ENCODE measurements at regions not wholly inside any gene's neighbourhood (a gene's known extent, or its start where the extent isn't known, plus 50 kb on each side); places are given as distances from the start of the nearest gene placed in this dataset.
"Not testable (repeated sequence)": the region's sequence is repeated elsewhere in the genome, so short reads cannot be mapped to it uniquely, and the experiment has no call there.

- no peak for DNase-seq
Measured at GRCh38 chr2:226466589-226466988, 333.0 kb downstream of the IRS1 start.

- no peak for DNase-seq
Measured at GRCh38 chr2:226466124-226466523, 333.5 kb downstream of the IRS1 start.

- DNase-seq, result no peak
Measured at GRCh38 chr2:226464380-226464779, 335.2 kb downstream of the IRS1 start.

GRCh38 chr2:226463154-226463553 lies 336.5 kb downstream of the IRS1 start:
- no peak for DNase-seq

- no peak for DNase-seq
Measured at GRCh38 chr2:226461981-226462380, 337.6 kb downstream of the IRS1 start.

GRCh38 chr2:226456144-226456543 lies 343.5 kb downstream of the IRS1 start:
- DNase-seq, result not testable (repeated sequence)

GRCh38 chr2:226452768-226453167 lies 346.9 kb downstream of the IRS1 start:
- DNase-seq, result no peak

- DNase-seq, result no peak
Measured at GRCh38 chr2:226451486-226451885, 348.1 kb downstream of the IRS1 start.

GRCh38 chr2:226450141-226450540 lies 349.5 kb downstream of the IRS1 start:
- DNase-seq, result no peak

- no peak for DNase-seq
Measured at GRCh38 chr2:226447338-226448300, 352.0 kb downstream of the IRS1 start.

- no peak for DNase-seq
Measured at GRCh38 chr2:226446406-226447001, 353.1 kb downstream of the IRS1 start.

- DNase-seq, result no peak
Measured at GRCh38 chr2:226445216-226445861, 354.3 kb downstream of the IRS1 start.

- no peak for DNase-seq
Measured at GRCh38 chr2:226443112-226443511, 356.5 kb downstream of the IRS1 start.

GRCh38 chr2:226440127-226440918 lies 359.3 kb downstream of the IRS1 start:
- DNase-seq, result no peak

GRCh38 chr2:226439337-226439736 lies 360.3 kb downstream of the IRS1 start:
- no peak for DNase-seq

GRCh38 chr2:226435146-226435545 lies 364.5 kb downstream of the IRS1 start:
- DNase-seq, result no peak

- no peak for DNase-seq
Measured at GRCh38 chr2:226434702-226435101, 364.9 kb downstream of the IRS1 start.

GRCh38 chr2:226431288-226431948 lies 368.2 kb downstream of the IRS1 start:
- no peak for DNase-seq

- no peak for DNase-seq
Measured at GRCh38 chr2:226429476-226429875, 370.1 kb downstream of the IRS1 start.

GRCh38 chr2:226427538-226428307 lies 371.9 kb downstream of the IRS1 start:
- DNase-seq, result no peak

GRCh38 chr2:226426292-226426736 lies 373.3 kb downstream of the IRS1 start:
- no peak for DNase-seq

Measured in DMS79 treated with DMSO at 0.1 percent for 48 hours (cell line).